ENCODE measurements at regions not wholly inside any gene's neighbourhood (a gene's known extent, or its start where the extent isn't known, plus 50 kb on each side); places are given as distances from the start of the nearest gene placed in this dataset.

GRCh38 chr5:125720721-125721120 is 702.5 kb upstream of the GRAMD2B start:
- no peak for FAIRE-seq

DNA sequence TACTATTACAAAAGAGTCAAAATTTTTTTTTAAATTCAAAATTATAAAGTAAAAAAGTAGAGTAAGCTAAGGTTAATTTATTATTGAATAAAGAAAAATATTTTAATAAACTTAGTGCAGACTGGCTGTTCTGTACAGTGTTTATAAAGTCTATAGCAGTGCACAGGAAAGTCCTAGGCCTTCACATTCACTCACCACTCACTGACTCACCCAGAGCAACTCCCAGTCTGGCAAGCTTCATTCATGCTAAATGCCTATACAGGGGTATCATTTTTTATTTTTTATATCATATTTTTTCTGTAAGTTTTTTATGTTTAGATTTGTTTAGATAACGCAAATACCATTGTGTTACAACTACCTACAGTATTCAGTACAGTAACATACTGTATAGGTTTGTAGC is 700.7 kb upstream of the GRAMD2B start:
- FAIRE-seq, result peak; percentile 16

DNA sequence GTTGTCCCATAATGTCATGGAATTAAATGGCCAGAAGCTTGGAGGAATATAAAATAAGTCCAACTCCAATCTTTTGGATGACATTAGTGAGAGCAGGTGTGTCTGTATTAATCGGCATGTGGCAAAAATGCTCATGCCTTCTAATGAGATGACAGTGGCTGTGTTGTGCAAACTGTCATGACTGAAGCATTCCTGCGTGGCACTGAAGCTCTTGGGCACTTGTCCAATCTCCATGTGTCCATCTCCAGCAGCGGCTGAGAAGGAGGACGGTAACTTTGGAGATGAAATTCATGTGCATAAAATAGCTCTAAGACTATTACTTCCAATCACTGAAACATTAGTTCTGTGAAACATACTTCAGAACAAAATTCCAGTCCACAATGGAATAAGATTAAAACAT is 697.5 kb upstream of the GRAMD2B start:
- FAIRE-seq, result no peak

DNA sequence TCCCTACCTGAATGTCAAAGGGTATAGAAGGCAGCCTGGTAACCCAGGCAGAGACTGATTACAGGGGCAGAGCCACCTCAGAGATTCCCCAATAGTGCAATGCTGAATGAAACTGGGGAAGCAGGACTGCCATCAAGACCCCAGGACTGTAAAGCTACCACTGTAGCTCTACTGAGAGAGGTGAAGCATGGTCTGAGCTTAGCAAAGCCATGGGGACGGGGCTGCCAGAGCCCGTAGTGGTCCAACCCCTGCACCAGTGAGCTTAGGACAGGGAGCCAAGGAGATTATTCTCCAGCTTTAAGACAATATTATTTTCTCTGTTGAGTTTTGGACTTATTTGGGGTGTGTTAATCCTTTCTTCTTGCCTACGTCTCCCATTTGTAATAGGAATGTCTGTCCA is 679.3 kb upstream of the GRAMD2B start:
- no peak for FAIRE-seq

- no peak for FAIRE-seq
Measured at GRCh38 chr5:125746917-125747316, 676.3 kb upstream of the GRAMD2B start.

DNA sequence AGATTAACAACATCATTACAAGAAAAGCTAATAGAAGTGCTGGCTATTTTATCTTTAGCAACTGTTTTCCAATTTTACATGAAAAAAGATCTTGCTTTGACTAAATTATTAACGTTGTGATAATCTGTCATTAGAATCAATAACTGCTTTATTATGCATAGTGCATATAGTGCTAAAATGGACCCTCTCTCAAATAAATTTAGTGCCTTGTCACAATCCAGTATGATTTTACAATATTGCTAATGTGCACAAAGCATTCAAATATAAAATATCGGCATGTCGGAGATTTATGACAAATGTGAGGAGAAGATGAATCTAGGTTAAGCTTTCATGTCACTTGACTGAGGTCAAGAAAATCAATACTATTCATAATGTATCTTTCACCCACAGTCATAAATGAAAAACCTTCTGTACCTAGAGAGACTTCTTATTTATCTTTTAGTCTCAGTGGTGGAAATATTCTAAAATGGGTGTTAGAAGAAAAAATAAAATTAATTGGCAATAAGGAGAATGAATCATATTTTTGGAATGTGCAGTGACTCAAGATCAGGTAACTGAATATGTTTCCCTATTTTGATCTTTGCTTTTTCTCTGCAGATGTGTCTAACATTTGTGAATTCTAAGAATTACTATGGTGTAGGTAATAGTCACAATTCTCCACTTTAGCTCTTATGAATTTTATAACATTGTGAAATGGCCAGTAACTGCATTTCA is 672.9 kb upstream of the GRAMD2B start:
- no peak for FAIRE-seq

- FAIRE-seq, result no peak
Measured at GRCh38 chr5:125750861-125751186, 672.4 kb upstream of the GRAMD2B start.

GRCh38 chr5:125756456-125756855 is 666.8 kb upstream of the GRAMD2B start:
- FAIRE-seq, result no peak

- no peak for FAIRE-seq
Measured at GRCh38 chr5:125766706-125767105, 656.5 kb upstream of the GRAMD2B start.

DNA sequence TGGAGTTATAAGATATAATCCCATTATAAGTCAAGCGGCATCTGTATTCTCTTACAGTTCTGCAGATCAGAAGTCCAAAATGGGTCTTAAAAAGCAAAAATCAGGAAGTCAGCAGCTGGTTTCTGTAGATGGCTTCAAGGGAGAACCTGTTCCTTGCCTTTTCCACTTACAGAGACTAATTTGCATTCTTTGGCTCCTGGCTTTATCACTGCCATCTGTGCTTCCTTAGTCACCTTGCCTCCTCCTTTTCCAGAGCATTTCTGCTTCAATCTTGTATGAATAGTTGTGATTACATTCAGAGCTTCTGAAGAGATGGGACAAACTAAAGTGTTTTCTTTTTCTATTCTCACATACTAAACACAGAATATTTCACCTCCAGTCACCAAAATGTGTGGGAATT is 647.3 kb upstream of the GRAMD2B start:
- no peak for FAIRE-seq

DNA sequence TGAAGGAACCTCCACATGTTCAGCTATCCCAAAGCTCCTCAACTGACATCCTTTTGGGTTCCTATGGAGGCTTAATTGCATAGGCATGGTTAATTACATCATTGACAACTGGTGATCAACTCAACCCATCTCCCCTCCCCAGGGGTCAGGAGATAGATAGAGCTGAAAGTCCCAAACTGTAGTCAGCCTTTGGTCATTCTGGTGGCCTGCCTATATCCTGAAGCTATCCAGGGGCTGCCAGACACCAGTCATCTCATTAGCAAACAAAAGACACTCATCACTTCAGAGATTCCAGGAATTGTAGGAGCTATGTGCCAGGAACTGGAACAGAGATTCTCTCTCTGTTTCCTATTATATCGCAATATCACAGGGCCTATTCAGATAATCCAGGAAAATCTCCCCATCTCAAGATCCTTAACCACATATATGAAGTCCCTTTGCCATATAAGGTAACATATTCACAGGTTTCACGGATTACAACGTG is 646.5 kb upstream of the GRAMD2B start:
- no peak for FAIRE-seq

DNA sequence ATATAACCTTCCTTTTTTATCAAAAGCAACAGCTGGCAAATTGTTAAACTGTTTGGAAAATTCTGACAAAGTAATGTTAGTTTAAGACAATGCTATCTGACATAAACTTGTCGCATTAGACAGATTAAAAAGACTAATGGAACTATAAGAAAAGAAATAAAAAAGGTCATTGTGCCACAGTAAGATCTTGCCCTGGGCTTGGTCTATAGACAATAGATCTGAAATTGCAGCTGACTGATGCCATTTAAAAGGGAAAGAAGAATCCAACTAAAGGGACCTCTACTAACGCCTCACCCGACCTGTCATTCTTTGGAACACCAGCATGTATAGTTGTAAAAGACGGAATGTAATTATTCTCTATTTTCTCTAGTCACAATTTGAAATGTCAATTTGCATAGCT is 644.4 kb upstream of the GRAMD2B start:
- FAIRE-seq, result no peak

- no peak for FAIRE-seq
Measured at GRCh38 chr5:125785407-125785806, 637.8 kb upstream of the GRAMD2B start.

DNA sequence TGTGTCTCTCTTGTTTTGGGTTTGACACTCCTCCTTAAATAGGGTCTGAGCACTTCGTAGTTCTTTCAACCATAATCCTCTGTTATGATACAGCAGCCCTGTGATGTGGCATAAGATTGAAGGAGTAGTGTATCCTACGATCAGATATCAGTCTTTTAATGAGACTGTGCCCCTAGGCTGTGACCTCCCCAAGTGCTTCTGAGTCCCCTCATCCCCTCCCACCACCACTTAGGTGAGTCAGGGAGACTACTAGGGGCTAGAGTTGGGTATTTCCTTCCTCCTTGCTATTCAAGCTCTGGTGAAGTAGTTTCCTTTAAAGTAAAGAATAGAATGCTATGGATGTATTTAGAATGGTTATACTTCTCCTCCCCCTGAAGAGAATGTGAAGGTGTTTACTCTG is 637.2 kb upstream of the GRAMD2B start:
- no peak for FAIRE-seq

DNA sequence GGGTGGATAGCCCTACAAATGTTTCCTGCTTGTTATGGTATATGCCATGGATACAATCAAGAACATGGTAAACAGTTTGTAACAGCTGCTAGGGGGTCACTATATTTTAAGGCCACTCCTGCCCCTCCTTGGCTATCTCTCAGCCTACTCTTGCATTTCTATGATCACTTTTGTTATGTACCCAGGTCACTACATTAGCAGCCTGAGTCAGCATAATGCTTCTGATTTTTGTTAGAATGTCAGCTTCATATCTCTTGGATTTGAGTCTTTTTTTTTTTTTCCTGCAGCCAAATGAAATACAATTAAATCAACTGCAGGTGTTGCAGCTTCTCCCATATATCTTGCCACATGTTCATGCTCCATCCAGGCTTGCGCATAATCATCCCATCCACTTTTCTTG is 629.7 kb upstream of the GRAMD2B start:
- no peak for FAIRE-seq

DNA sequence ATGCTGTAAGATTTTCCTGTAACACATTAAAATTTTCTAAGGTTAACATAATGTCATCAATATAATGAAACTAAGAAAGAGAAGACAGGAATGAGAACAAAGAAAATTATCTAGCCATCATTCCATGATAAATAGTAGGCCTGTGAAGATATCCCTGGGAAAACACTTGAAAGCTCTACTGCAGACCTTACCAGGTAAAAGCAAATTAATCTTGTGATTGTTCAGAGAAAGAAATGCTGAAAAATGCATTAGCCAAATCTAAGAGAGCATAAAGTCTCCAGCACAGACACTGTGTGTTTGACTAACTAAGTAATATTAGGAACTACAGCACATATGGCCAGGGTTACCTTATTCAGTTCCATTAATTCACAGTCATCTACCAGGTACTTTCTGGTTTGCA is 628.3 kb upstream of the GRAMD2B start:
- no peak for FAIRE-seq

DNA sequence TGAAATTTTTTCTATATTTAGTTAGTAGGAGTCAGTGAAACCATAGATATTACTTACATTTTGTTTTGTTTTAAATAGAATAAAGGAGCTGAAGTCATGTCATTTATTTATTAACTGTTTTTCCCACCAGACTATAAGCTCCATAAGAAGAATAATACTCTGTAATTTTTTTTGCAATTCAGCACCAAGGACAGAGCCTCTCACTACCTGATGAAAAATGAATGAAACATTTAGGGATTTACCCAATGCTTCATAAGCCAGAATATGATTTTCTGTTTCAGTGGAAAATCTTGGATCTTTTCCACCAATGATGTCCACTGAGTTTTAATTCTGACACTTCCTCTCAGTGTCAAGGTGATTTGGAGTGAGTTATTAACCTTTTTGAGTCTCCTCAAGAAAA is 624.9 kb upstream of the GRAMD2B start:
- FAIRE-seq, result peak; percentile 14

GRCh38 chr5:125812651-125813050 is 610.6 kb upstream of the GRAMD2B start:
- FAIRE-seq, result no peak

- FAIRE-seq, result no peak
Measured at GRCh38 chr5:125813221-125813974, 609.8 kb upstream of the GRAMD2B start.

GRCh38 chr5:125814119-125814518 is 609.1 kb upstream of the GRAMD2B start:
- no peak for FAIRE-seq

- no peak for FAIRE-seq
Measured at GRCh38 chr5:125823572-125823971, 599.6 kb upstream of the GRAMD2B start.

GRCh38 chr5:125826214-125826613 is 597.0 kb upstream of the GRAMD2B start:
- FAIRE-seq, result no peak

- FAIRE-seq, result no peak
Measured at GRCh38 chr5:125829349-125829748, 593.9 kb upstream of the GRAMD2B start.

DNA sequence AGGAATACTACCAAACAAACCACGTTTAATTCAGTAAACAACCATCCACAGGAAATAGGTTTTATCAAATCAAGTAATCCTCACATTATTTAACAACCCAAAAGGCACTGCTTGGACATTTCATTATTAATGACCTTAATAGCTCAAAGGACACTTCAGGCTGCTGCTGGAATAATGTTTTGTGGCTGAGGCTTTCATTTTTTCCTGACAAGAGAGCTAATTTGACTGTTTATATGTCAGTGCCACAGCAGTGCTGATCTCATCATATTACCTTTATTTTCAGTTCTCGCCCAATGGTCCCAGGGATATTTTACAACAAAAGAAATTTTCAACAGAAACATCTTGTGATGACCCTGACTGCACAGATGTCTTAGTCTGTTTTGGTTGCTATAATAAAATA is 589.8 kb upstream of the GRAMD2B start:
- no peak for FAIRE-seq
